ENCODE measurements at regions not wholly inside any gene's neighbourhood (a gene's known extent, or its start where the extent isn't known, plus 50 kb on each side); places are given as distances from the start of the nearest gene placed in this dataset.

DNA sequence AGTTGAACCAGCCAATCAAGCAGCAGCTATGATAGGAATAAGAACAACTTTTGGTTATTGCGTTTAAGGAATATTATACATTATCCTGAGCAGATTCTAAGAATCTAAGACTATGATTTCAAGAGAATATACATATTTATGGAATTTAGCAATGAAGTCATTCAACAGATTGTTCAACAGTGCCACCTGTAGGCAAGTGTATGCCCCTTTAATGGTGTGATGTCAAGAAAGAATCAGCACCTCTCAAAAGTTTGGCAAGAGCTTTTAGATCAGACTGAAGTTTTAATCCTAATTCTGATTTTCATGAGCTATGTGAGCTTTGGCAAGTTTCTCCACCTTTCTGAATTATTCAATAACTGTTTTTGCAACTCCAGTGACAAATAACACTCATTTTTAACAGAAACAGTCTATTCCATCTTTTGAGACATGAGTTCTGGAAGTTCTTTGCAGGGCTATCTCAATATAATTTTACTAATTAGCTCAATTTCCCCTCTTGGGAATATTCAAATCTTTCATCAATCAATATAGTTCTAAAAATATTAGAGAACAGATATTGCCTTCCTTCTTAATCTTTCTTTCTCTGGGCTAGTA, 474.3 kb upstream of the TOM1L1 start:
- no peak for TF ChIP-seq POLR2A (IDR thresholded peaks at IDR 0.05)
- TF ChIP-seq, protein P1, sequence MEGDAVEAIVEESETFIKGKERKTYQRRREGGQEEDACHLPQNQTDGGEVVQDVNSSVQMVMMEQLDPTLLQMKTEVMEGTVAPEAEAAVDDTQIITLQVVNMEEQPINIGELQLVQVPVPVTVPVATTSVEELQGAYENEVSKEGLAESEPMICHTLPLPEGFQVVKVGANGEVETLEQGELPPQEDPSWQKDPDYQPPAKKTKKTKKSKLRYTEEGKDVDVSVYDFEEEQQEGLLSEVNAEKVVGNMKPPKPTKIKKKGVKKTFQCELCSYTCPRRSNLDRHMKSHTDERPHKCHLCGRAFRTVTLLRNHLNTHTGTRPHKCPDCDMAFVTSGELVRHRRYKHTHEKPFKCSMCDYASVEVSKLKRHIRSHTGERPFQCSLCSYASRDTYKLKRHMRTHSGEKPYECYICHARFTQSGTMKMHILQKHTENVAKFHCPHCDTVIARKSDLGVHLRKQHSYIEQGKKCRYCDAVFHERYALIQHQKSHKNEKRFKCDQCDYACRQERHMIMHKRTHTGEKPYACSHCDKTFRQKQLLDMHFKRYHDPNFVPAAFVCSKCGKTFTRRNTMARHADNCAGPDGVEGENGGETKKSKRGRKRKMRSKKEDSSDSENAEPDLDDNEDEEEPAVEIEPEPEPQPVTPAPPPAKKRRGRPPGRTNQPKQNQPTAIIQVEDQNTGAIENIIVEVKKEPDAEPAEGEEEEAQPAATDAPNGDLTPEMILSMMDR (IDR thresholded peaks at IDR 0.05): no peak

Measured in heart left ventricle (tissue), 13 donors.